Kidney epithelial cell (primary cell): ENCODE measurements at regions not wholly inside any gene's neighbourhood (a gene's known extent, or its start where the extent isn't known, plus 50 kb on each side); places are given as distances from the start of the nearest gene placed in this dataset.
"Not testable (repeated sequence)": the region's sequence is repeated elsewhere in the genome, so short reads cannot be mapped to it uniquely, and the experiment has no call there.

Experiments
- DNase-seq: peaks from one replicate; pipeline ENCODE4 v3.0.0-alpha.2; 2010; ENCODE audit warnings: low read depth
- H3K27me3 ChIP-seq: 2 replicates; pipeline ENCODE4 v1.6.0; 2011; ENCODE audit warnings: low read length; ENCODE audit not compliant: control insufficient read depth, insufficient read depth
- H3K36me3 ChIP-seq: 2 replicates; pipeline ENCODE4 v1.5.1; 2011; ENCODE audit warnings: low read length; ENCODE audit not compliant: control insufficient read depth, insufficient read depth
- H3K4me3 ChIP-seq: 2 replicates; pipeline ENCODE4 v1.5.1; 2011; ENCODE audit warnings: low read depth, mild to moderate bottlenecking, control low read depth, low read length
- CTCF ChIP-seq: IDR thresholded peaks from 2 replicates; pipeline ENCODE4 v1.5.1; 2011; ENCODE audit warnings: mild to moderate bottlenecking, moderate library complexity, low read length, control low read depth, inconsistent platforms; ENCODE audit not compliant: insufficient read depth, poor library complexity, severe bottlenecking

GRCh38 chrX:138908577-138908976 is 197.1 kb upstream of the FGF13 start:
- Histone ChIP-seq H3K36me3 (no peaks in the 10 kb centered on the region), H3K4me3 (no peak overlapping the region), H3K27me3 (no peaks in the 10 kb centered on the region)
- no peak for TF ChIP-seq CTCF
- DNase-seq = no peak

- Histone ChIP-seq H3K36me3 (no peaks in the 10 kb centered on the region), H3K27me3 (no peaks in the 10 kb centered on the region), H3K4me3 (no peak overlapping the region)
- no peak for TF ChIP-seq CTCF
- DNase-seq = no peak
These were observed 186.3 kb upstream of the FGF13 start for GRCh38 chrX:138897621-138898492.

GRCh38 chrX:138890491-138890890 is 179.0 kb upstream of the FGF13 start:
- no peak for DNase-seq
- no peaks in the 10 kb centered on the region for H3K36me3 ChIP-seq
- no peak for TF ChIP-seq CTCF
- no peak overlapping the region for H3K4me3 ChIP-seq
- H3K27me3 ChIP-seq = no peaks in the 10 kb centered on the region

GRCh38 chrX:138889149-138889548 is 177.6 kb upstream of the FGF13 start:
- no peak for TF ChIP-seq CTCF
- no peaks in the 10 kb centered on the region for H3K27me3 ChIP-seq
- H3K36me3 ChIP-seq = no peaks in the 10 kb centered on the region
- DNase-seq = no peak
- no peak overlapping the region for H3K4me3 ChIP-seq

GRCh38 chrX:138886769-138887168 is 175.3 kb upstream of the FGF13 start:
- no peak for TF ChIP-seq CTCF
- DNase-seq = no peak
- no peaks in the 10 kb centered on the region for H3K36me3 ChIP-seq
- no peaks in the 10 kb centered on the region for H3K27me3 ChIP-seq
- H3K4me3 ChIP-seq = no peak overlapping the region

- Histone ChIP-seq H3K36me3 (no peaks in the 10 kb centered on the region), H3K4me3 (no peak overlapping the region), H3K27me3 (no peaks in the 10 kb centered on the region)
- no peak for DNase-seq
- TF ChIP-seq CTCF = no peak
These were observed 174.4 kb upstream of the FGF13 start for GRCh38 chrX:138885886-138886285.

- not testable (repeated sequence) for DNase-seq
These were observed 168.8 kb upstream of the FGF13 start for GRCh38 chrX:138880293-138880692.

More at GRCh38 chrX:138880293-138880692, 168.8 kb upstream of the FGF13 start:
- H3K27me3 ChIP-seq, H3K36me3 ChIP-seq, H3K4me3 ChIP-seq: not testable (repeated sequence)
